ENCODE measurements at regions not wholly inside any gene's neighbourhood (a gene's known extent, or its start where the extent isn't known, plus 50 kb on each side); places are given as distances from the start of the nearest gene placed in this dataset.

- Histone ChIP-seq H4K20me1 (ENCODE audit: control insufficient read depth, extremely low read depth, insufficient read depth, low read length) (no peaks in the 10 kb centered on the region), H3K79me2 (ENCODE audit: control insufficient read depth, insufficient read depth, low read length) (no peaks in the 10 kb centered on the region), H2AFZ (ENCODE audit: control insufficient read depth, low read length) (no peak overlapping the region), H3K9ac (ENCODE audit: control insufficient read depth, extremely low read depth, insufficient read depth, low read length) (no peak overlapping the region), H3K27ac (ENCODE audit: control insufficient read depth, insufficient read depth, low read length) (no peak overlapping the region), H3K4me1 (ENCODE audit: control insufficient read depth, extremely low read depth, insufficient read depth, low read length) (no peaks in the 10 kb centered on the region), H3K4me3 (ENCODE audit: control insufficient read depth in 2 of 3, extremely low read depth in 1 of 3, insufficient read depth in 2 of 3, low read depth in 1 of 3, low read length in 3 of 3) (no peak overlapping the region), H3K9me1 (ENCODE audit: control insufficient read depth, extremely low read depth, insufficient read depth, low read length) (no peaks in the 10 kb centered on the region), H3K36me3 (ENCODE audit: control insufficient read depth in 2 of 2, extremely low read depth in 1 of 2, insufficient read depth in 2 of 2, low read length in 2 of 2) (no peaks in the 10 kb centered on the region), H3K4me2 (ENCODE audit: control insufficient read depth, extremely low read depth, insufficient read depth, low read depth, low read length) (no peak overlapping the region), H3K9me3 (ENCODE audit: control insufficient read depth, low read depth, low read length) (no peaks in the 10 kb centered on the region), H3K27me3 (ENCODE audit: control insufficient read depth, extremely low read depth, insufficient read depth, low read length) (no peaks in the 10 kb centered on the region)
- dilution Hi-C loops (cut with MboI; ENCODE audit: extremely low pct_ligation_motif_present, low sequenced_read_pairs), result no loop called here
- FAIRE-seq (no peak), DNase-seq (ENCODE audit: low read depth, low spot score) (no peak)
- TF ChIP-seq EZH2 (IDR thresholded peaks at IDR 0.05; ENCODE audit: low read length) (no peak), CTCF (optimal IDR thresholded peaks at IDR 0.05 in 1 of 3, IDR thresholded peaks at IDR 0.05 in 1 of 3, conservative IDR thresholded peaks at IDR 0.05 in 1 of 3; ENCODE audit: extremely low read depth in 1 of 3, insufficient read depth in 2 of 3, low read length in 3 of 3) (no peak)
Observed at GRCh38 chr14:53668897-53669296, 287.7 kb downstream of the BMP4 start.

GRCh38 chr14:53663709-53664108 lies 292.9 kb downstream of the BMP4 start:
- TF ChIP-seq CTCF (optimal IDR thresholded peaks at IDR 0.05 in 1 of 3, IDR thresholded peaks at IDR 0.05 in 1 of 3, conservative IDR thresholded peaks at IDR 0.05 in 1 of 3; ENCODE audit: extremely low read depth in 1 of 3, insufficient read depth in 2 of 3, low read length in 3 of 3), result peak in 2 of 3 experiments; percentile 28
- TF ChIP-seq EZH2 (IDR thresholded peaks at IDR 0.05; ENCODE audit: low read length), result no peak
- dilution Hi-C loops (cut with MboI; ENCODE audit: extremely low pct_ligation_motif_present, low sequenced_read_pairs), result no loop called here
- Histone ChIP-seq H3K4me2 (ENCODE audit: control insufficient read depth, extremely low read depth, insufficient read depth, low read depth, low read length) (no peak overlapping the region), H3K79me2 (ENCODE audit: control insufficient read depth, insufficient read depth, low read length) (no peaks in the 10 kb centered on the region), H3K4me1 (ENCODE audit: control insufficient read depth, extremely low read depth, insufficient read depth, low read length) (no peaks in the 10 kb centered on the region), H3K27ac (ENCODE audit: control insufficient read depth, insufficient read depth, low read length) (no peak overlapping the region), H3K9ac (ENCODE audit: control insufficient read depth, extremely low read depth, insufficient read depth, low read length) (no peak overlapping the region), H3K4me3 (ENCODE audit: control insufficient read depth in 2 of 3, extremely low read depth in 1 of 3, insufficient read depth in 2 of 3, low read depth in 1 of 3, low read length in 3 of 3) (no peak overlapping the region), H3K27me3 (ENCODE audit: control insufficient read depth, extremely low read depth, insufficient read depth, low read length) (no peaks in the 10 kb centered on the region), H3K36me3 (ENCODE audit: control insufficient read depth in 2 of 2, extremely low read depth in 1 of 2, insufficient read depth in 2 of 2, low read length in 2 of 2) (no peaks in the 10 kb centered on the region), H3K9me3 (ENCODE audit: control insufficient read depth, low read depth, low read length) (no peaks in the 10 kb centered on the region), H3K9me1 (ENCODE audit: control insufficient read depth, extremely low read depth, insufficient read depth, low read length) (no peaks in the 10 kb centered on the region), H2AFZ (ENCODE audit: control insufficient read depth, low read length) (no peak overlapping the region), H4K20me1 (ENCODE audit: control insufficient read depth, extremely low read depth, insufficient read depth, low read length) (no peaks in the 10 kb centered on the region)
- no peak for FAIRE-seq
- no peak for DNase-seq (ENCODE audit: low read depth, low spot score)

Measured in keratinocyte (primary cell).